ENCODE measurements at regions not wholly inside any gene's neighbourhood (a gene's known extent, or its start where the extent isn't known, plus 50 kb on each side); places are given as distances from the start of the nearest gene placed in this dataset.

DNA sequence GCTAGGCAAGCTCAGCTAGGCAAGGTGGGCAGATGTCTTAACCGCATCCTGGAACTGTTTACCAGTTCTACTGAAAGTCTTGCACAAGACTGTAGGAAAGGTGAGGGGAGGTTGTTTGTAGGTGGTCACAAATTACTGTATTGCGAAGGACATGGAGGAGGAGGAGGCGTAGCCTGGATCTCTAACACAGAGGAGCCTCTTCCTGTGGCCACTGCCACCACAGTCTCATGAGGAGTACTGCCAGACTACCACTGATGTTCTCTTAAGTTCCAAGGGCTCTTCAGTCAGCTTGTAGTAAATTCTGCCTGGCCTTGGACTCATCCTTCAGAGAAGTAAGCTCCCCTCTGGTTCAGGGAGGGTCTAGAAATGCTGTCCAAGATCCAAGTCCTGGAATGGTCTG, 258.6 kb downstream of the FAT4 start:
- TF ChIP-seq CTCF (IDR thresholded peaks at IDR 0.05) (no peak), POLR2AphosphoS5 (IDR thresholded peaks at IDR 0.05) (no peak), POLR2A (IDR thresholded peaks at IDR 0.05) (no peak), EP300 (IDR thresholded peaks at IDR 0.05) (no peak)
